Epidermal melanocyte (primary cell): ENCODE measurements at regions not wholly inside any gene's neighbourhood (a gene's known extent, or its start where the extent isn't known, plus 50 kb on each side); places are given as distances from the start of the nearest gene placed in this dataset.

ENCODE experiments used
- DNase-seq: peaks from one replicate; pipeline ENCODE4 v3.0.0; 2011; ENCODE audit warnings: low spot score; ENCODE audit not compliant: insufficient read length

- DNase-seq, result no peak
These were observed 124.6 kb upstream of the BCL2L14 start for GRCh38 chr12:11946161-11946560.

- DNase-seq, result no peak
These were observed 123.5 kb upstream of the BCL2L14 start for GRCh38 chr12:11947213-11947612.

- DNase-seq, result no peak
These were observed 120.9 kb upstream of the BCL2L14 start for GRCh38 chr12:11949738-11950411.

GRCh38 chr12:11951209-11951608, 119.5 kb upstream of the BCL2L14 start:
- DNase-seq, result no peak

- no peak for DNase-seq
These were observed 117.2 kb upstream of the BCL2L14 start for GRCh38 chr12:11953523-11953922.

- no peak for DNase-seq
These were observed 116.6 kb upstream of the BCL2L14 start for GRCh38 chr12:11954181-11954580.

- peak; percentile 65 for DNase-seq
These were observed 112.3 kb upstream of the BCL2L14 start for GRCh38 chr12:11958221-11959091.

GRCh38 chr12:11959117-11959823, 111.5 kb upstream of the BCL2L14 start:
- DNase-seq, result no peak

GRCh38 chr12:11960646-11961045, 110.1 kb upstream of the BCL2L14 start:
- no peak for DNase-seq

GRCh38 chr12:11961686-11962085, 109.1 kb upstream of the BCL2L14 start:
- DNase-seq, result no peak

- no peak for DNase-seq
These were observed 107.9 kb upstream of the BCL2L14 start for GRCh38 chr12:11962860-11963259.

- DNase-seq, result no peak
These were observed 106.8 kb upstream of the BCL2L14 start for GRCh38 chr12:11963841-11964471.

GRCh38 chr12:11965258-11965910, 105.4 kb upstream of the BCL2L14 start:
- DNase-seq, result no peak

- DNase-seq, result no peak
These were observed 103.2 kb upstream of the BCL2L14 start for GRCh38 chr12:11967376-11968047.

GRCh38 chr12:11968048-11968383, 102.7 kb upstream of the BCL2L14 start:
- DNase-seq, result no peak

- no peak for DNase-seq
These were observed 102.2 kb upstream of the BCL2L14 start for GRCh38 chr12:11968516-11968915.

- DNase-seq, result no peak
These were observed 101.1 kb upstream of the BCL2L14 start for GRCh38 chr12:11969437-11970154.

GRCh38 chr12:11970155-11970520, 100.6 kb upstream of the BCL2L14 start:
- DNase-seq, result no peak

GRCh38 chr12:11973396-11973795, 97.3 kb upstream of the BCL2L14 start:
- peak; percentile 31 for DNase-seq

- DNase-seq, result no peak
These were observed 94.7 kb upstream of the BCL2L14 start for GRCh38 chr12:11976005-11976404.
